ENCODE measurements at regions not wholly inside any gene's neighbourhood (a gene's known extent, or its start where the extent isn't known, plus 50 kb on each side); places are given as distances from the start of the nearest gene placed in this dataset.

GRCh38 chr10:64080071-64080470 lies 558.9 kb downstream of the REEP3 start:
- no peak for DNase-seq (ENCODE audit: low read depth)

- DNase-seq (ENCODE audit: low read depth) = no peak
These were observed 560.8 kb downstream of the REEP3 start for GRCh38 chr10:64081947-64082482.

- DNase-seq (ENCODE audit: low read depth) = no peak
These were observed 565.0 kb downstream of the REEP3 start for GRCh38 chr10:64086083-64086767.

GRCh38 chr10:64089648-64090047 lies 568.4 kb downstream of the REEP3 start:
- DNase-seq (ENCODE audit: low read depth) = no peak

GRCh38 chr10:64090865-64091264 lies 569.7 kb downstream of the REEP3 start:
- DNase-seq (ENCODE audit: low read depth) = no peak

GRCh38 chr10:64091897-64092296 lies 570.7 kb downstream of the REEP3 start:
- no peak for DNase-seq (ENCODE audit: low read depth)

GRCh38 chr10:64093304-64093703 lies 572.1 kb downstream of the REEP3 start:
- DNase-seq (ENCODE audit: low read depth) = no peak

- no peak for DNase-seq (ENCODE audit: low read depth)
These were observed 572.8 kb downstream of the REEP3 start for GRCh38 chr10:64093946-64094535.

GRCh38 chr10:64096941-64097340 lies 575.7 kb downstream of the REEP3 start:
- DNase-seq (ENCODE audit: low read depth) = no peak

GRCh38 chr10:64097391-64098122 lies 576.4 kb downstream of the REEP3 start:
- DNase-seq (ENCODE audit: low read depth) = no peak

- DNase-seq (ENCODE audit: low read depth) = no peak
These were observed 577.8 kb downstream of the REEP3 start for GRCh38 chr10:64098994-64099393.

GRCh38 chr10:64101606-64102263 lies 580.5 kb downstream of the REEP3 start:
- no peak for DNase-seq (ENCODE audit: low read depth)

GRCh38 chr10:64102264-64102633 lies 581.0 kb downstream of the REEP3 start:
- no peak for DNase-seq (ENCODE audit: low read depth)

- DNase-seq (ENCODE audit: low read depth) = no peak
These were observed 581.7 kb downstream of the REEP3 start for GRCh38 chr10:64102916-64103315.

- DNase-seq (ENCODE audit: low read depth) = no peak
These were observed 582.7 kb downstream of the REEP3 start for GRCh38 chr10:64103750-64104470.

GRCh38 chr10:64109926-64110495 lies 588.8 kb downstream of the REEP3 start:
- DNase-seq (ENCODE audit: low read depth) = no peak

- no peak for DNase-seq (ENCODE audit: low read depth)
These were observed 591.6 kb downstream of the REEP3 start for GRCh38 chr10:64112701-64113355.

- no peak for DNase-seq (ENCODE audit: low read depth)
These were observed 592.2 kb downstream of the REEP3 start for GRCh38 chr10:64113375-64113774.

- no peak for DNase-seq (ENCODE audit: low read depth)
These were observed 592.6 kb downstream of the REEP3 start for GRCh38 chr10:64113792-64114191.

- no peak for DNase-seq (ENCODE audit: low read depth)
These were observed 594.3 kb downstream of the REEP3 start for GRCh38 chr10:64115471-64115870.
